NCI-H748 treated with DMSO at 0.1 percent for 48 hours (cell line): ENCODE measurements at regions not wholly inside any gene's neighbourhood (a gene's known extent, or its start where the extent isn't known, plus 50 kb on each side); places are given as distances from the start of the nearest gene placed in this dataset.
A peak's percentile ranks its signal among the peaks of the same experiment; 100 is the strongest.

Experiments used
- DNase-seq: peaks from one replicate; lab custom pipeline; 2025; lab: John Stamatoyannopoulos, UW

GRCh38 chr6:51410453-51410852 lies 591.8 kb downstream of the TFAP2B start:
- DNase-seq = no peak

DNA sequence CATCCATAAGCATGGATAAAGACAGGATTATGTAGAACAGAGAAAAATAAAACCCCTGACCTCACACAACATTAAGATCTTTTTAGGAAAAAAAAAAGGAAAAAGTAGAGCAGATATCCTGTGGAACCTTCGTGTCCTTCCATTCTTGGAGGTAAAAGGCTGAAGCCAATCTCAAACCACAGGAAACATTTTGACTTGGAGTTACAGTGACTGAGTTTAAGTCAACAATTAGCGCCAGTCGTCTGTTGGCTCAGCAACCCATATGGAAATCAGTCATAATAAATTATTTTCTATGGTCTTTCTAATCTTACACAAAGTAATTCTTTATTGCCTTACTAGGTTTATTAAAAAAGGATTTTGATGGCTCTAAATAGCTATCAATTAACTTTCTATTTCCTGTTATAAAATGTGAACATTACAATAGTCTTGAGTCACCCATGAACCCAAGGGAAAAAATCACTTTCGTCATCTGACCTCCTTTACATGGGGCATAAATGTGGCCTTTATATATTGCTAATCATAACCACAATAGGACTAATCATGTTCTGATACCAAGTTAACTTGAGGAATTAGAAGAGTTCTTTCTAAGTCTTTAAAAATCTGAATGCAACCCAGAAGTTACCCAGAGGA lies 592.9 kb downstream of the TFAP2B start:
- no peak for DNase-seq

DNA sequence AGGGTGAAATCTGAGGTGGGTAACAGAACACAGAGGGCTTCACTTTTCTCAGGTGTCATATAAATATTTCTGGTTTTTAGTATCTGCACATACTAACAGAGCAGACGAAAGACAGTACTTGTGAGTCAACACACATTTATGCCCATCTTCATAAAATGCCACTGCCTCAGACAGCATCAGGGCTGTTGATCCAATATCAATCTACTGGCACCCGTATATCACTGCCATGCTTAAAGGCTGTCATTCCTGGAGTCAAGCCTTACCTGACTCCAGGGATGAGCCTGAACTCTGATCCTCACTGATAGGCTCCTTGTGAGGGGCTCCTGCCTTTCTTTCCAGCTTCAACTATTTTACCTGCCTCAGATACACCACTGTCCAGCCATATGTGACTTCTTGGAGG lies 595.7 kb downstream of the TFAP2B start:
- DNase-seq = no peak

GRCh38 chr6:51415501-51415900 lies 596.8 kb downstream of the TFAP2B start:
- no peak for DNase-seq

DNA sequence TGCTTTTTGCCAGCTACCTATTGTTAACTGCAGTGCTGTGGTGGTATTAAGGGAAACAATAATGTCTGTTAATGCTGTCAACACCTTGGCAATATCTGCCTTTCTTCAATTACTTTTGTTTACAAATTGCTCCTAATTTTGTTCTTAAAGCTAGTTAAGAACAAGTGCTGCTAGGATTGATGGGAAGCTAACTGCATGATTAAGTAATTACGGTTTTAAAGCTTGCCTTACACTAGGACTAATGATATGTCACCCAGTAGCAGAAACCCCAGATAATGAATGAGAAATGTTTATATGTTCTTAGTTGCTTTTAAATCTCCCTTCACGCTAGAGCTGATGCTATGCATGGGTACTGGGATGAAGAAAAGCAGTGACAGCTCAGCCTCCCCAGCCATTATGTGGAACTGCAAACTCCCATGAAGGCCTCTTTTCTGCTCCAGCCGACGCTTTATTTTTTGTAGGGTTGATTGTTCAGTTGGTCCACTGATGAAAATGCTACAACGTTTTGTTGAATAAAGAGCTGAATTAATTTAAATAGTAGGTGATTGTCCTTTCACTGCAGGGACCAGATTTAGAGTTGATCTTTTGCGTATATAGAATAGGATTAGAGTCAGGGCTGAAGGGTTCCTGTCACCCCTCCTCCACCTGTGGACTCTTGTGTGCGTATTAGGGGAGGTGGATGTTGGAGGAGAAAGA lies 610.5 kb downstream of the TFAP2B start:
- DNase-seq = no peak

DNA sequence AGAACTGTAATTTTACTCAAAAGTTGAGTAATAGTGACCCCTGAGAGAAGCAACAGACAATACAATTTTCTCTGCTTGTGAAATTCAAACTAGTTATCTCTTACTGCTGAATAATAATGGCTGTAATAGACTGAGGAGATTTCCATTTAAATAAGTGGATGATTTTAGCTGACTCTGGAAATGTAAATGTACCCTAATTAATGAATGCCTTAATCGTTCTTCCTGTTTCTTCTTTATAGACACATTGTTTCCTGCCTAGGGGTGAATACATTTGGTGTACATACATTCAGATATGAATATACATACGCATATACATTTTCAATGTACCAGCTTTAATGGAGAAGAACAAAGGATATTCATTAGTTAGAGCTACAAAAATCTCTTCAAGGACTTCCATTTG lies 611.9 kb downstream of the TFAP2B start:
- no peak for DNase-seq

DNA sequence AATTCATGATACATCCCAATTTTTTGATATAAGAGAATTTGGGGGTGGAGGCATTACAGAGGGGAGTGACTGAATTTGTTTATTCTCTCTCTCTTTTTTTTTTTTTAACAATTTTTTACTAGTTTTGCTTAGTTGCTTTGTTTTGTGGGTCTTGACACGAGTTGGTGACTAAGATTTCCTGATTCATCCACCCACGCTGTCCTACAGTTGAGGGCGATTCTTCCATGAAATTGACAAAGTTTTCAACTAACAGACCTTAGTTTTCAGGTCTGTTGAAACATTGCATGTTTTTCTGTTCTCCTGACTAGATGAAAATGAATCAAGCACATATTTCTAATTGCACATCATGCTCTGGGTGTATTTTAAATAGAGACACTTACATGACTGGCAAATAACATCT lies 613.8 kb downstream of the TFAP2B start:
- DNase-seq = no peak

- no peak for DNase-seq
These were observed 631.7 kb downstream of the TFAP2B start for GRCh38 chr6:51450248-51450957.

DNA sequence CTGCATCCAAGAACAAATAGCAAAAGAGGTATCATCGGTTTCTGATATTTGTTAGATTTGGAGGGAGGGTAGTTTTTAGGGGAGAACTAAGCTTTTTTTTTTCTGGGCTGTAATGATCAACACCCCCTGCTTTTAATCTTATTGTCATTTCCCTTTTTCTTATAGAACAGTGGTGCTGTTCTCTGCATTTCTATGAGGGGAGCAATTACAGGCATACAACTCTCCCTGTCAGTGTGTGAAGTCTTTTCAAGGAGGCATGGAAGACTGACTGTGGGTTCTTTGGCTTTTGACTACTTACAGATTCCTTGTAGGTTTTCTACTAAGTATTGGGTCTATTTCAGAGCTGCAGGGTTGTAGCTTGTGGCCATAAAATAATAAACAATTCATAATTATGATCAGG lies 632.3 kb downstream of the TFAP2B start:
- DNase-seq = no peak

- no peak for DNase-seq
These were observed 631.1 kb downstream of the PKHD1 start for GRCh38 chr6:51456282-51456681.

DNA sequence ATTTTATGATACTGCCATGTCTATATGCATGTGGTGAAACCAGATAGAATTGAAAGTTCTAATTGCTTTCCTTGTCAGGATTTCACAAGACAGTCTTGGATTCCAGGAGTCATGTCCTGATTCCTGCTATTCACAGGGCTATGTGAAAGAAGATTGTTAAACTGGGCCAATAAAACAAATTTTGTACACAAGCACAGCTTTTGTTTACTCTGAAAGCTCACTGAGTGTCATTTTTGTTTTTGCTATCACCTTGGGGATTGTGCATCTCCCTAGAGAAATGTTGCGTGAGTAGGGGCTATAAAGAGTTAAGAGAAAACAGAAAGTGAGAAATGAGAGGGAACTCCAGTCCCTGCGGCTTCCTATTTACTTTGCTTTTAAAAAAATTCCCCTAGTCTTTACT lies 627.5 kb downstream of the PKHD1 start:
- DNase-seq = no peak

DNA sequence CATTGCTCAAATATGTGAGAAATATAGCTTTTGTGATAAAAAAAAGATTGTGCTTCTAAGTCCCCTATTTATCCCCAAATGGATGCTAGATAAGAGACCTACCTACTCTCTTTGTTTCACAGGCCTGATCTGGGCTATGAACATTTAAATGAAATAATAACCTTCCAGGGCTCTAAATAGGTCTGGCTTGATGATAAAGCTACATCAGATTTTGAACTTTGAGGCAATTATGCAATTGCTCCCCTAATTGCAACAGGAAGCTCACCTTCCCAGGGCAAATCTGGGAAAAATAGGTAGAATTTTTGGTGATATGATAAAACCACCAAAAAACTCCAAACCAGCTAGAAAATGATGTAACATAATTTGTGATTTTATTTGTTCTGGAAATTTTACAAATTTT lies 624.5 kb downstream of the PKHD1 start:
- DNase-seq = no peak

- DNase-seq = peak; percentile 16
These were observed 624.1 kb downstream of the PKHD1 start for GRCh38 chr6:51463321-51463720.

DNA sequence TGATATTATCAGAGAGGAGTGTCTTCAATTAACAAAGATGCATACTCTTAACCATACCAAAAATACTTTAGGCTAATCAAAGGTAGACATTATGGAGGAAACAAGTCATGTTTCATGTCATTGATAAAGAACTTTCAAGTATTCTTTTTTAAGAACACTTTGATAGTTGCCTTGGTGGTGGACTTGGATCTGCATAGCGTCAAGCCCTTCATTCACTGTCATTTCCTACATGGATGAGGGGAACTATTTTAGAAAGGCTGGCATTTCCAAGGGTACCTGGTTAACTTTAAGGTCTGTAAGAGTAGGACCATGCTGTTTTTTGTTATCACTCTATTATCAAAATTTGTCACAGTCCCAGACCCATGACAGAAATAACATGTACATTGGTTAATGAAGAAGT lies 622.5 kb downstream of the PKHD1 start:
- DNase-seq = no peak

DNA sequence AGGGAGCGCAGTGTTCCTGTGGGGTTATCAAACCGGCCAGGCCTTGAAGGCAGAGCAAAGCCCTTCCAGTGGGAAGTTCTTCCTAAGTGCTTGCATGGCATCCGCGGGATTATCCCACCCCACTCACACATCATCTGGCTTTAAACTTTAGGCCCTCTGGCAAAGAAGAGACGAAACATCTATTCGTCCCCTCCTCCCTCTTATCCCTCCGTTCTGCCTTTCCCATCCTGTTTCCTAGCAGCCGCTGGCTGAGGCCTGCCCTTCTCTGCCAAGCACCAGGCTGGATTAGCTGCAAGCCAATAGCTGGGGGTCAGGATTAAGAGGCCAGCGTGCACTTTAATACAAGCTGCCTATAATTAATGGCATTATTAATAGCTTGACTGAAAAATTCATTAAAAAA lies 621.0 kb downstream of the PKHD1 start:
- DNase-seq = no peak

- DNase-seq = peak; percentile 95
These were observed 620.0 kb downstream of the PKHD1 start for GRCh38 chr6:51467231-51467952.

GRCh38 chr6:51468704-51469103 lies 618.7 kb downstream of the PKHD1 start:
- peak; percentile 65 for DNase-seq

DNA sequence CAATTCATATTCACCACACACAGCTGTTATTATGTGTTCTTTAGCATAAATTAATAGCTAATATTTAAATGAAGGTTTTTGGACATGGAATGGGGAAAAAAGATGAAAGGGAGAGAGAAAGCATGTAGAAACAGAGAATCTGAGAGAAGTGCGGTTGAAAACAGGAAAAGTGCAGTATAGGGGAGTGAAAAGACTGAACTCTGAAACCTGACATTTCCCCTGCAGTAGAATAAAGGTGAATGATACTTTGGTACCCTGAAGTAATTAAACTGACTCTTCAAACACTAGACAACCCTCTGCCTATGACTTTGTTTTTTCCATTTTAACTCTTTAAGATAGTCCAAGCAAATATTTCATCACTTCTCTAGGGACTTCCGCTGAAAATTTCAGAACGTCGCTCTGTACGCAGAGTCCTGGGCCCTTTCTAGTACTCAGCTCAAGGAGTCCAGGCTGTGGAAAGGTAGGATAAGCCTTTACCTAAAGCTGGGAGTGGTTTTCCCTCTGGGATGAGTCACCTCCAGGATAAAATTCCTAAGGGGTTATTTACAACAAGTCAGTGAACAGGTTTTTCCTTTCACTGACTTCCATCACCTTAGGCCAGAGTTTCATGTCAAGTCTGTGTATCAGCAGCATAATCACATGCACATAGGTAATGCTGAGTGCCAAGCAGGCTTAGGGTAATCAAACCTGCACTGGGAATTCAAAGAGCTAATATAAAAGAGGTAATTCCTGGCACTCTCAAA lies 614.5 kb downstream of the PKHD1 start:
- DNase-seq = no peak

DNA sequence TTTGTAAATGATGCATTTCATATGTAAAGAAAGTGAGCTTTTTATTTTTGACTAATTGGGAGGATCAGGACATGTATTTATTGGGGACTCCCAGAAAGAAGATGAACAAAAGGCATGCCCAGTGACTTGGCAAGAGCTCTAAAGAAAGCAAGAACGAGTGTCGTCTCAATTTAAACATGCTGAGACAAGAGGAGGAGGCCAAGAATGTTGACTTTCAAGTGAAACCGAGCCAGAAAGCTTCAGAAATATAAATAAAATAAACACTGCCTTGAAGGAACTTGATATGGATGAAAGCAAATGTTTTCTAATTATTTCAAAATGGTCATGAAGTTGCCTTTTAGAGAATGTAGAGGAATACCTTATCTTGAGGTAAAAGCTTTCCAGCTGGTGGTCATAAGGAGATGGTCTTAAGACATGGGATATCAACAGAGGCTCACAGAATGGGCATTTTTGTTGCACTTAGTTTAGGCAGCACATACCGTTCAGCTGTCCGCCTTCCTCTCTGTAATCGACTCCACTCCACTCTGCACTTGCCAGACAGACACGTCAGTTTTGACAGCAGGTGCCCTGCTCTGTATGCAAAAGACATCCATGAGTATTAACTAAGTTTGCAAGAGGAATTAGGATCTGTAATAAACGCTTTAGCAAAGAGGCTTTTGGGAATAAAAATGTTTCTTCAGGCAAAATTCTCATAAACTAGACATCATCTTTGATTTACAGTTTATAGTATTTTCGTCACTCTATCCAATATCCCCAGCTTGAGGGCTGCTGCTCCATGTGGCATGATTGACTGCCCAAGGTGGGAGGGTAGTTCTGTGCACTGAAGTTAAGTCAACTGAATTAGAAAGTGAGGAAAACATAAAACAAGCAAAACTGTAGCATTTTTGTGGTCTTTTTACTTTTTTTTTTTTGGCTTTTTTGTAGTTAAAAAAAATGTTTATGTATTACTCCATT lies 613.1 kb downstream of the PKHD1 start:
- no peak for DNase-seq

DNA sequence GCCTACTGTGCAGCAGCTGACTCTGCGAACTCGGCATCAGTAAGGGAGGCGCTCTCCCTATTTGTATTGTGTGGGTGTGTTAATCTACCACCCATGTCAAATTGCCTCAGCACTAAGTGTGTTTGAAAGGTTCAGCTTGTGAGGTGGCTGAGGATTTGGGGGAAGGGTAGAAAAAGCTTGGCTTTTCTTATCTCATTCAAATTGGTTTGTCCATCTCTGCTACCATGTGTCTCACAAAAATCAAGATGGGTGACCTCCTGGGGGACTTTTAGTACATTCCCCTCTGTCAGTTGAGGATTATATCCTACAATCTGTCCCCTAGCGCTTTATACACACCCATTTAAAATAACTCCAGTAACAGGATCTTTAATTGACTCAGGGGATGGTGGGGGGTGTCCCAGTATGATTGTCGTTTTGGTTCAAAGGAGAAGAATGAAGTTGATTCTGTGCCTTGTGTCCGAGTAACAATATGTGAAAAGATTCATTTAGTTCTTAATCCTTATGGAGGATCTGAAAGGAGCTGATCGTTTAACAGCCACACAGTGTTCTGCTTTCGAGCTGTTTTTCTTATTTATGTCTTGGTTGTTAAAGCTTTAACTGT lies 609.6 kb downstream of the PKHD1 start:
- DNase-seq = no peak
